Progenitor cell of endocrine pancreas (in vitro differentiated cells): ENCODE measurements at regions not wholly inside any gene's neighbourhood (a gene's known extent, or its start where the extent isn't known, plus 50 kb on each side); places are given as distances from the start of the nearest gene placed in this dataset.

Experiments used
- DNase-seq: peaks from one replicate; pipeline ENCODE4 v3.0.0; 2021; ENCODE audit warnings: low spot score; ENCODE audit not compliant: unreplicated experiment
- H3K27ac Mint-ChIP-seq: 2 replicates; pipeline ENCODE4 v1.8.0; 2021; ENCODE audit warnings: mild to moderate bottlenecking, moderate library complexity, mixed read lengths
- H3K27me3 Mint-ChIP-seq: 2 replicates; pipeline ENCODE4 v1.8.0; 2021; ENCODE audit warnings: mixed read lengths
- H3K36me3 Mint-ChIP-seq: 2 replicates; pipeline ENCODE4 v1.8.0; 2022; ENCODE audit warnings: mixed read lengths; ENCODE audit not compliant: insufficient read depth
- H3K4me1 Mint-ChIP-seq: 2 replicates; pipeline ENCODE4 v1.8.0; 2021; ENCODE audit warnings: low read depth, mixed read lengths
- H3K4me3 Mint-ChIP-seq: 2 replicates; pipeline ENCODE4 v1.8.0; 2021; ENCODE audit warnings: low read depth, mild to moderate bottlenecking, moderate library complexity, mixed read lengths
- H3K9me3 Mint-ChIP-seq: 2 replicates; pipeline ENCODE4 v1.8.0; 2021; ENCODE audit warnings: low read depth, mixed read lengths
- TF ChIP-seq, protein P1 (sequence below): fragments of 200-600 bp; sonication (generic); IDR thresholded peaks from one replicate; pipeline ENCODE4 v1.5.0; 2021; ENCODE audit warnings: antibody characterized with exemption, mild to moderate bottlenecking; ENCODE audit not compliant: unreplicated experiment

DNA sequence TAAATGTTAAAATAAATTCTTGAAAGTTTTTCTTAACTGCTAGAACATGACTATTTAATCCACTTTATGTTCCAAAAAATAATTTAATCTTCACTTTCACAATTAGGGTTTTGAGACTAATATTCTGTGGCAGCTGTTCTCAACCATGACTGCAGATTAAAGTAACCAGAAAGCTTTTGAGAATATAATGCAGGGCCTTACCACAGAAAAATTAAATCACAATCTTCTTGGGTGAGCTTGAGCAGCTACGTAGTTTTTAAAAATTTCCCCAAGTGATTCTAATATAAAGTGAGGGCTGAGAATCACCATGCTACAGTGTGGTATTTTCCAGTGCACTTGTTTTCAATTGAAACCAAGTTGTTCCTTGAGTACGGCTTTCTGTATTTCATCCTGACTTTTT lies 196.6 kb upstream of the PTCHD4 start:
- Mint-ChIP-seq H3K27ac (no peak overlapping the region), H3K36me3 (no peaks in the 10 kb centered on the region), H3K4me1 (no peaks in the 10 kb centered on the region), H3K9me3 (peaks cover 8% of the 10 kb centered on the region), H3K4me3 (no peak overlapping the region), H3K27me3 (no peaks in the 10 kb centered on the region)
- no peak for DNase-seq
- TF ChIP-seq, protein P1, sequence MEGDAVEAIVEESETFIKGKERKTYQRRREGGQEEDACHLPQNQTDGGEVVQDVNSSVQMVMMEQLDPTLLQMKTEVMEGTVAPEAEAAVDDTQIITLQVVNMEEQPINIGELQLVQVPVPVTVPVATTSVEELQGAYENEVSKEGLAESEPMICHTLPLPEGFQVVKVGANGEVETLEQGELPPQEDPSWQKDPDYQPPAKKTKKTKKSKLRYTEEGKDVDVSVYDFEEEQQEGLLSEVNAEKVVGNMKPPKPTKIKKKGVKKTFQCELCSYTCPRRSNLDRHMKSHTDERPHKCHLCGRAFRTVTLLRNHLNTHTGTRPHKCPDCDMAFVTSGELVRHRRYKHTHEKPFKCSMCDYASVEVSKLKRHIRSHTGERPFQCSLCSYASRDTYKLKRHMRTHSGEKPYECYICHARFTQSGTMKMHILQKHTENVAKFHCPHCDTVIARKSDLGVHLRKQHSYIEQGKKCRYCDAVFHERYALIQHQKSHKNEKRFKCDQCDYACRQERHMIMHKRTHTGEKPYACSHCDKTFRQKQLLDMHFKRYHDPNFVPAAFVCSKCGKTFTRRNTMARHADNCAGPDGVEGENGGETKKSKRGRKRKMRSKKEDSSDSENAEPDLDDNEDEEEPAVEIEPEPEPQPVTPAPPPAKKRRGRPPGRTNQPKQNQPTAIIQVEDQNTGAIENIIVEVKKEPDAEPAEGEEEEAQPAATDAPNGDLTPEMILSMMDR: no peak

DNA sequence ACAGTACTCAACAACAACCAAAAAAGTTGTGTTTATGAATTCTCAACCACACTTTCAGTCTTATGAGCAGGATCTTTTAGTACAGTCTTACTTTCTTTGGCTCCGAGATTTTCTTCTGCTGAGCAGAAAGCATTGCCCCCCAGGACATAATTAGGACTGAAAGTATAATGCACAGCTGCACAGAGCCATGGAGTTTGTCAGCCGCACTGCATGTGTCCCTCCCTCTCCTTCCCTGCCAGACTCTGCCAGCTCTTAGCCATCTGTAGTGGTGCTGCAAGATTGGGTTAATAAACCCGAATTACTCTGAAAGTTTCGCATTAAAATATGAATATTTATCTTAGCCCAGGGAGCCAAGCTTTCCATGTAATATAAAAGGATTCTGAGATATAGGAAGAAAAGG lies 179.6 kb upstream of the PTCHD4 start:
- Mint-ChIP-seq H3K4me1 (no peaks in the 10 kb centered on the region), H3K27ac (no peak overlapping the region), H3K9me3 (peaks cover 9% of the 10 kb centered on the region), H3K4me3 (no peak overlapping the region), H3K36me3 (no peaks in the 10 kb centered on the region), H3K27me3 (no peaks in the 10 kb centered on the region)
- no peak for DNase-seq
- TF ChIP-seq, protein P1: no peak

DNA sequence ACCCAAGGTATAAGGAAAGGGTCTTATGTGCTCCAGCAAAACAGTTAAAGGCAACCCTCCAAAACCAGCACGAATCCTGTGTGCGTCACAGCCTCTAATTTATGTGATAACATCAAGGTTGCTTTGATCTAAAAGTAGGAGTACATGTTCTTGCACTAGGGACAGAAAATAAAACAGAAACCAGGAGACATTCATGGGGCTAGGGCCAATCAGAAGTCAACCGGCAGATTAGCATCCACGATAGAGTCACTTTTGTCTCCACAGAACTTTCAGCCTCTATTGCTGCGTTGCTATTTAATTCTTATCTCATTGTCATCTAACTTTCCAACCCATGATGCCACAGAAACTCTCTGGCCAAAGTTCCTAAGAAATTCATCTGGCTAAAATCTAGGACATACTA lies 178.8 kb upstream of the PTCHD4 start:
- H3K27ac Mint-ChIP-seq: no peak overlapping the region
- no peaks in the 10 kb centered on the region for H3K36me3 Mint-ChIP-seq
- H3K4me1 Mint-ChIP-seq: no peaks in the 10 kb centered on the region
- H3K9me3 Mint-ChIP-seq: peaks cover 16% of the 10 kb centered on the region
- no peak overlapping the region for H3K4me3 Mint-ChIP-seq
- no peaks in the 10 kb centered on the region for H3K27me3 Mint-ChIP-seq
- no peak for DNase-seq
- TF ChIP-seq, protein P1: no peak

DNA sequence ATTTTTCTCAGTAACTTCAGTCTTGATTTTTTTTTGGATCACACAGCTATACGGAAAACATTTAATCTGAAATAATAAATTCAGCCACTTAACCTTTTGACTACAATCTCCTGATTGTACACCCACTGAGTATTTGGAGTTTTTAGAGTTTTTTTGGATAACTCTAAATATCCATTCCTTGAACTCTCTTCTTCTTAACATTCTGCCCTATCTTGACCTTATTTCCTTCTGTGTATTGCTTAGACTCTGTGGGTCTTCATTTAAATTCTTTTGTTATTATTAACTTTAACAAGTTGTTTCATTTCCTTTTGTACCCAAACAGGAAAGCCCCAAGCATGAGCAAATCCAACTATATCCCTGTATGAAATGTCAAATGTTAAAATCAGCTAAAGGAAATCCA lies 170.2 kb upstream of the PTCHD4 start:
- no peak for DNase-seq

DNA sequence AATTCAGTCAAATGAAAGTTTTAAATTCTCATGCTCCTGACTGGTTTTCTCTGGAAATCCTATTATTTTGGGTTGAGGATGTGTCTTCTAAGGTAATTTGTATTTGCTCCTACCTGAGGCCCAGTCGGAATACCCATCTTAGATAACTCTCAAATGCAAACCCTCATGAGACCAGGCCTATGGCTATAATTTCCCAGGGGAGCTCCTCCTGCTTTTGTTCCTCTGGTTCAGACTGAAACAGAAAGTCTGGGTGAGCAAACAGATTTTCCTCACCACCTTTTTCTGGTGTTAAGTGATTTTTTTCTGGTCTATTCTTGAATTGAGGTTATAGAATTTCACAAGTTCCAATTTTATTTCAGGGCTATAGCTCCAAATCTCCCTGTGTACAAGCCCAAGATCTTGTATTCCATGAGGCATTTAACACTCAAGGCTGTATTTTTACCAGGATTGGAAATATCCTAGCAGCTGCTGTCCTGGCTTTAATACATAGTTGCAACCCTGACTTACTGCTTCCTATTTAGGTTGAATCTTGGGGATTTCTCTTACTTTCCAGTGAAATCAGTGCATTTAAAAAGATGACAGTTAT lies 169.1 kb upstream of the PTCHD4 start:
- Mint-ChIP-seq H3K9me3 (peaks cover 9% of the 10 kb centered on the region), H3K4me3 (no peak overlapping the region), H3K27me3 (no peaks in the 10 kb centered on the region), H3K36me3 (no peaks in the 10 kb centered on the region), H3K4me1 (no peaks in the 10 kb centered on the region), H3K27ac (no peak overlapping the region)
- no peak for DNase-seq
- TF ChIP-seq, protein P1: no peak

More for the DNA sequence above, 170.2 kb upstream of the PTCHD4 start:
- Mint-ChIP-seq H3K4me3 (no peak overlapping the region), H3K27me3 (no peaks in the 10 kb centered on the region), H3K4me1 (no peaks in the 10 kb centered on the region), H3K9me3 (peaks cover 16% of the 10 kb centered on the region), H3K27ac (no peak overlapping the region), H3K36me3 (no peaks in the 10 kb centered on the region)
- TF ChIP-seq, protein P1: no peak
